ENCODE measurements at regions not wholly inside any gene's neighbourhood (a gene's known extent, or its start where the extent isn't known, plus 50 kb on each side); places are given as distances from the start of the nearest gene placed in this dataset.
"Not testable (repeated sequence)": the region's sequence is repeated elsewhere in the genome, so short reads cannot be mapped to it uniquely, and the experiment has no call there.

DNA sequence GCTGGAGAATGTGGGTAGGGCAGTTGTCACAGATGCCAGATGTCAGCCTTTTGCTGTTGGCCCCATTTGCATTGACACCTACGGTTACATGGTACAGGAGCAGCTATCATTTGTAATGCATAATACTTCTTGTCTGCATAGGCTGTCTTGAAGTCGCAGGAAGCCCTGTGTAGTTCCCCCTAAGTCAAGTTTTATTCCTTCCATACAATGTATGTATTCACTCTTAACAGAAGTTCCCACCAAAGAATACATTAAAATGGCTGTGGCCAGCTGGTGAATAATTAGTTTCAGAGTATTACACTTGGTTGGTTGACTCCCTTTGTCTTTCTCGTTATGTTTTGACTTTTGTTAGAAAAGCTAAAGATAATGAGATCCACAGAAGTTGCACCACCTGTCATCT, 1169.0 kb downstream of the REEP3 start:
- H3K4me3 ChIP-seq (ENCODE audit: low read length in 2 of 2) = no peak overlapping the region
- DNase-seq (ENCODE audit: low read depth in 6 of 9, low spot score in 9 of 9) = no peak
- H3K27me3 ChIP-seq (ENCODE audit: control insufficient read depth in 2 of 2, insufficient read depth in 1 of 2, low read length in 1 of 2) = no peaks in the 10 kb centered on the region
- H3K27ac ChIP-seq (ENCODE audit: low read depth in 1 of 2, low read length in 1 of 2) = no peak overlapping the region
- no peaks in the 10 kb centered on the region for H3K4me1 ChIP-seq (ENCODE audit: control insufficient read depth in 2 of 2, insufficient read depth in 2 of 2, low read length in 2 of 2)
- H3K36me3 ChIP-seq (ENCODE audit: control insufficient read depth in 2 of 2, insufficient read depth in 2 of 2, low read length in 1 of 2) = no peaks in the 10 kb centered on the region
- 85% methylated on average over 3 of the region's 3 CpGs for WGBS
- H3K9me3 ChIP-seq (ENCODE audit: control insufficient read depth in 2 of 2, insufficient read depth in 1 of 2, low read length in 1 of 2) = no peaks in the 10 kb centered on the region

DNA sequence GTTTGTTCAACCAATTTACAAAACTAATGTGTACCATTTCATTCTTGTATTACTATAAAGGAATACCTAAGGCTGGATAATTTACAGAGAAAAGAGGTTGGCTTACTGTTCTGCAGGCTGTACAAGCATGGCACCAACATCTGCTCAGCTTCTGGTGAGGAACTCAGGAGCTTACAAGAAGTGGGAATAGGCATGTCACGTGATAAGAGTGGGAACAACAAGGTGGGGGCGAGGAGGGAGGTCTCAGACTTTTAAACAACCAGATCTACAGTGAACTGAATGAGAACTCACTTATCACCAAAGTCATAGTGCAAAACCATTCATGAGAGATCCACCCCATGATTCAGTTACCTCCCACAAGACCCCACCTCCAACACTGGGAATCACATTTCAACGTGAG, 1178.0 kb downstream of the REEP3 start:
- Histone ChIP-seq H3K27me3 (ENCODE audit: control insufficient read depth in 2 of 2, insufficient read depth in 1 of 2, low read length in 1 of 2) (no peaks in the 10 kb centered on the region), H3K9me3 (ENCODE audit: control insufficient read depth in 2 of 2, insufficient read depth in 1 of 2, low read length in 1 of 2) (no peaks in the 10 kb centered on the region), H3K36me3 (ENCODE audit: control insufficient read depth in 2 of 2, insufficient read depth in 2 of 2, low read length in 1 of 2) (no peaks in the 10 kb centered on the region), H3K4me1 (ENCODE audit: control insufficient read depth in 2 of 2, insufficient read depth in 2 of 2, low read length in 2 of 2) (no peaks in the 10 kb centered on the region), H3K27ac (ENCODE audit: low read depth in 1 of 2, low read length in 1 of 2) (no peak overlapping the region), H3K4me3 (ENCODE audit: low read length in 2 of 2) (no peak overlapping the region)
- no peak for DNase-seq (ENCODE audit: low read depth in 6 of 9, low spot score in 9 of 9)
- WGBS = 82% methylated on average over 3 of the region's 3 CpGs

DNA sequence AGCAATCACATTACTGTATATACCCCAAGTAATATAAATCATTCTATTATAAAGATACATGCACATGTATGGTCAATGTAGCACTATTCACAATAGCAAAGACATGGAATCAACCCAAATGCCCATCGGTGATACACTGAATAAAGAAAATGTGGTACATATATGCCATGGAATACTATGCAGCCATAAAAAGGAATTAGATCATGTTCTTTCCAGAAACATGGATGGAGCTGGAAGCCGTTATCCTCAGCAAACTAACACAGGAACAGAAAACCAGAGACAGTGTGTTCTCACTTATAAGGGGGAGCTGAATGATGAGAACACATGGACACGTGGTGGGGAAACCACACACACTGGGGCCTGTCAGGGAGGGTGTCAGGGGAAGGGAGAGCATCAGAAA, 1180.9 kb downstream of the REEP3 start:
- H3K27ac ChIP-seq (ENCODE audit: low read depth in 1 of 2, low read length in 1 of 2); DNase-seq (ENCODE audit: low read depth in 6 of 9, low spot score in 9 of 9); H3K9me3 ChIP-seq (ENCODE audit: control insufficient read depth in 2 of 2, insufficient read depth in 1 of 2, low read length in 1 of 2); H3K4me3 ChIP-seq (ENCODE audit: low read length in 2 of 2); H3K27me3 ChIP-seq (ENCODE audit: control insufficient read depth in 2 of 2, insufficient read depth in 1 of 2, low read length in 1 of 2); H3K4me1 ChIP-seq (ENCODE audit: control insufficient read depth in 2 of 2, insufficient read depth in 2 of 2, low read length in 2 of 2); H3K36me3 ChIP-seq (ENCODE audit: control insufficient read depth in 2 of 2, insufficient read depth in 2 of 2, low read length in 1 of 2): not testable (repeated sequence)
- WGBS = 74% methylated on average over 3 of the region's 3 CpGs

DNA sequence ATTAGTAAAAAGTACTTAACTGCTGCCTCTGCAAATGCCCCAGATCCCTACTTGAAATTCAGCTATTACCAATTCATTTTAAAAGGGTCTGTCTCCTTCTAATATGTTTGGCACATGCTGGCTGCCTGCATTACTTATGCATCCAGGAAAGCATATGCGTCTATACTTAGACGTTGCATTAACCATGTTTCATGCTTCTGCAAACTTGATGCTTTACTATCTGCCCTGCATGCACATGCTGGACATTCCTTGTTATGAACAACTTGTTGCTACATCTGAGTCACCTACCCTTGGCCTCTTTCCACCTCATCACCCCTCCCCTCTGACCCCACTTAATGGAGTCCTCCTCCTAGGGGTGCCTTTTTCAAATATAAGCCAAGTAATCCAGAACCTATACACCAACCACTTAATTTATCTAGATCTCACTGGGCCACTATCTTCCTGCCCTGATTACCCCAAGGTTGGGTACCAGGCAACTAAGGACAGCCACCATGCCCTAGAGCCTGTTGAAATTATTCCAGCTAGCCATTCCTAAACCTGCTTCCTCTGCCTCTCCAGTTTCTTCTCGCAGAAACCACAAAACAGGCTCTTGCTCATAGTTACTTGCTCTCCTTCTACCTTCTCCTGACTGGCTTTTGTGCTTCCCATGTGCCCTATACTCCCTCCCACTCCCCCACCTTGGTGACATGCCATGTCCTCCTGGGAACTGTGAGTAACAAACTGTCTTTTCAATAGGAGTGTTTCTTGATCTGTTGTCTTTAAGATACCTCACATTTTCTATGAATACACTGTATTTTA, 1187.9 kb downstream of the REEP3 start:
- no peaks in the 10 kb centered on the region for H3K4me1 ChIP-seq (ENCODE audit: control insufficient read depth in 2 of 2, insufficient read depth in 2 of 2, low read length in 2 of 2)
- WGBS = 89% methylated on average over 3 of the region's 3 CpGs
- H3K27me3 ChIP-seq (ENCODE audit: control insufficient read depth in 2 of 2, insufficient read depth in 1 of 2, low read length in 1 of 2) = no peaks in the 10 kb centered on the region
- H3K9me3 ChIP-seq (ENCODE audit: control insufficient read depth in 2 of 2, insufficient read depth in 1 of 2, low read length in 1 of 2) = no peaks in the 10 kb centered on the region
- no peak for DNase-seq (ENCODE audit: low read depth in 6 of 9, low spot score in 9 of 9)
- H3K27ac ChIP-seq (ENCODE audit: low read depth in 1 of 2, low read length in 1 of 2) = no peak overlapping the region
- no peaks in the 10 kb centered on the region for H3K36me3 ChIP-seq (ENCODE audit: control insufficient read depth in 2 of 2, insufficient read depth in 2 of 2, low read length in 1 of 2)
- H3K4me3 ChIP-seq (ENCODE audit: low read length in 2 of 2) = no peak overlapping the region

DNA sequence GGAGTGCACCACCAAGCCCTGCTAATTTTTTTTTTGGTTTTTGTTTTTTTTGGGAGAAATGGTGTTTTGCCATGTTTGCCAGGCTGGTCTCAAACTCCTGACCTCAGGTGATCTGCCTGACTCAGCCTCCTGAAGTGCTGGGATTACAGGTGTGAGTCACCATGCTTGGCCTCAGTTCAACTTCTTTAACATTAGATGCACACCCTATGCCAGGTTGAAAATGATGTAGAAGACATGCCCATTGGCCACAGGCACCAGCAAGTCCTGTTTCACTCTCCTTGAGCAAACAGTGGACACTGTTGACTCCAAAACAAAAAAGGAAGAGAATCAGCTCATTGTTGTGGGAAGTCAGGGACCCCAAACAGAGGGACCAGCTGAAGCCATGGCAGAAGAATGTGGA, 1205.3 kb downstream of the REEP3 start:
- H3K27me3 ChIP-seq (ENCODE audit: control insufficient read depth in 2 of 2, insufficient read depth in 1 of 2, low read length in 1 of 2) = no peaks in the 10 kb centered on the region
- H3K9me3 ChIP-seq (ENCODE audit: control insufficient read depth in 2 of 2, insufficient read depth in 1 of 2, low read length in 1 of 2) = no peaks in the 10 kb centered on the region
- H3K27ac ChIP-seq (ENCODE audit: low read depth in 1 of 2, low read length in 1 of 2) = no peak overlapping the region
- no peak overlapping the region for H3K4me3 ChIP-seq (ENCODE audit: low read length in 2 of 2)
- DNase-seq (ENCODE audit: low read depth in 6 of 9, low spot score in 9 of 9) = no peak
- H3K36me3 ChIP-seq (ENCODE audit: control insufficient read depth in 2 of 2, insufficient read depth in 2 of 2, low read length in 1 of 2) = no peaks in the 10 kb centered on the region
- H3K4me1 ChIP-seq (ENCODE audit: control insufficient read depth in 2 of 2, insufficient read depth in 2 of 2, low read length in 2 of 2) = no peaks in the 10 kb centered on the region

DNA sequence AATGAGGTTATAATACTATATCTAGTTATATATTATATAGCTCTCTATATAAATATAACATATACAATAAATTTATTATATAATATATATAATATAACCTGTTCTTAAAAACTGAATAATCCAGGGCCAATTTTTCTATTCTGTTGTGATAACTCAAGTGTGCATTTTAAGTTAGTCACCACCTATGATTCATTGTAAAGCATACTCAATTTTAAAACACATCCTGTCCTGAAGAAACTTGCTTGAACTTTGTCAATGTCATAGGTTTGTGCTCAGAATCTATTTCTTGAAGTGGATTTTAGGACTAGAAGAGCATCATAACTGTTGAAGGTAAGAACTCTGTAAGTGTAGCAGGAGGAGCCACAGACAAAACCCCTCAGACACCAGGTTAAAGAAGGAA, 1209.8 kb downstream of the REEP3 start:
- Histone ChIP-seq H3K27me3 (ENCODE audit: control insufficient read depth in 2 of 2, insufficient read depth in 1 of 2, low read length in 1 of 2) (no peaks in the 10 kb centered on the region), H3K9me3 (ENCODE audit: control insufficient read depth in 2 of 2, insufficient read depth in 1 of 2, low read length in 1 of 2) (no peaks in the 10 kb centered on the region), H3K4me1 (ENCODE audit: control insufficient read depth in 2 of 2, insufficient read depth in 2 of 2, low read length in 2 of 2) (no peaks in the 10 kb centered on the region), H3K27ac (ENCODE audit: low read depth in 1 of 2, low read length in 1 of 2) (no peak overlapping the region), H3K4me3 (ENCODE audit: low read length in 2 of 2) (no peak overlapping the region), H3K36me3 (ENCODE audit: control insufficient read depth in 2 of 2, insufficient read depth in 2 of 2, low read length in 1 of 2) (no peaks in the 10 kb centered on the region)
- no peak for DNase-seq (ENCODE audit: low read depth in 6 of 9, low spot score in 9 of 9)

DNA sequence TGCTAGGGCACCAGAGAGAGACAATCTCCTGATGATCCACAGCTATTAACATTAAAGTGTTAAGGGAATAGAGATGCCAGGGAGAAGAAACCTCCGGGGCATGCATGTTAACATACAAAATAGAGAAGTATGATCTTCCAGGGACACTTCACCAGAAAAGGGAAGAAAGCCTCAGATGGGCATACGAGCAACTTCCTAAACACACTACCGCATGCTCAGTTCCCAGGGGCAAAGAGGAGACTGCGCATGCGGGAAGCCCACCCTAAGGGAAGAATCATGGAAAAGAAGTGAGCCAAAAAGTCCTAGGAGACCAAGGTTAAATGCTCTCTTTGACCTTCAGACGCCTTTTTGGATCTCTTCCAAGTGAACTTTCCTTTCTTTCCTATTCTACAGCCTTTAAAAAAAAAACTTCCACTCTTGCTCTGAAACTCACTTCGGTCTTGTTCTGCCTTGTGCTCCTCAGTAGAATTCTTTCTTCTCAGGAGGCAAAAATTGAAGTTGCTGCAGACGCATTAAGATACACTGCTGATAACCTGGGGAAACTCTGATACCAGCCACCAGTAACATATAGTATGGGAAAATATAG, 1211.3 kb downstream of the REEP3 start:
- no peak overlapping the region for H3K4me3 ChIP-seq (ENCODE audit: low read length in 2 of 2)
- no peaks in the 10 kb centered on the region for H3K36me3 ChIP-seq (ENCODE audit: control insufficient read depth in 2 of 2, insufficient read depth in 2 of 2, low read length in 1 of 2)
- no peak for DNase-seq (ENCODE audit: low read depth in 6 of 9, low spot score in 9 of 9)
- H3K4me1 ChIP-seq (ENCODE audit: control insufficient read depth in 2 of 2, insufficient read depth in 2 of 2, low read length in 2 of 2) = no peaks in the 10 kb centered on the region
- no peaks in the 10 kb centered on the region for H3K27me3 ChIP-seq (ENCODE audit: control insufficient read depth in 2 of 2, insufficient read depth in 1 of 2, low read length in 1 of 2)
- 67% methylated on average over 8 of the region's 8 CpGs for WGBS
- H3K9me3 ChIP-seq (ENCODE audit: control insufficient read depth in 2 of 2, insufficient read depth in 1 of 2, low read length in 1 of 2) = no peaks in the 10 kb centered on the region
- H3K27ac ChIP-seq (ENCODE audit: low read depth in 1 of 2, low read length in 1 of 2) = no peak overlapping the region

DNA sequence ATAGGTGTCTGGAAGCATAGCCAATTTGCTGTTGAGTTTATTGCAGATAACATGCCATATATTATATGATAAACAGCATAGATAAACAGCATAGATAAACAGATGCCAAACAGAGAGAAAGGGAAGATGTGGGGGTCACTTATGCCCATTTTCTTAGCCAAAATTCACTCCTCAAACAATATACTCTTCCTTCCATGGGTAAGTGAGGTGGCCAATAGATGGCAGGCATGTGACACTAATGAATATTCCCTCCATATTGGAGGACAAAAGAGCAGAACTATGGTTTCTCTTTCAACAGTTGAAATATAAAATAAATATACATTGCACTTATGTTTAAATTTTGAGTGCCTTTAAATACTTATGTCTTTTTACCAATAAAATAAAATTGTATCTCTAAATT, 1212.8 kb downstream of the REEP3 start:
- Histone ChIP-seq H3K27me3 (ENCODE audit: control insufficient read depth in 2 of 2, insufficient read depth in 1 of 2, low read length in 1 of 2) (no peaks in the 10 kb centered on the region), H3K9me3 (ENCODE audit: control insufficient read depth in 2 of 2, insufficient read depth in 1 of 2, low read length in 1 of 2) (no peaks in the 10 kb centered on the region), H3K4me1 (ENCODE audit: control insufficient read depth in 2 of 2, insufficient read depth in 2 of 2, low read length in 2 of 2) (no peaks in the 10 kb centered on the region), H3K4me3 (ENCODE audit: low read length in 2 of 2) (no peak overlapping the region), H3K36me3 (ENCODE audit: control insufficient read depth in 2 of 2, insufficient read depth in 2 of 2, low read length in 1 of 2) (no peaks in the 10 kb centered on the region), H3K27ac (ENCODE audit: low read depth in 1 of 2, low read length in 1 of 2) (no peak overlapping the region)
- no peak for DNase-seq (ENCODE audit: low read depth in 6 of 9, low spot score in 9 of 9)

DNA sequence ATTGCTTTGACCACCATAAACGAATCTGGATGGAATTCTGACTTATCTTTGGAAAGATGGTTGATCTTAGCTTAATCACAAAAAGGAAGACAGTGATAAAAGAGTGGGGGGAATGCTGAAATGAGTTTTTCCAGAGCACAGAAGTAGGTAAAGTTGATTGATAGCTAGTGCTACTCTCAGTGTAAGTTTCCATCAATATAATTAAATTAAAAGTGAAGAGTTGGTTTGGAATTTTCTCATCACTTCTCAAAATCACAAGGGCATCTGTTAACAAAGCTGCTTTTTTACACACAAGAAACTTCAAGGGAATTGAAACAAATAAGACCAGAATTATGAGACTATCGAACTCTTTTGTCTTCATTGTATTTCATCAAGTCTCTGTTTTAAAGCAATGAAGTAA, 1217.3 kb downstream of the REEP3 start:
- DNase-seq (ENCODE audit: low read depth in 6 of 9, low spot score in 9 of 9) = no peak
- Histone ChIP-seq H3K4me1 (ENCODE audit: control insufficient read depth in 2 of 2, insufficient read depth in 2 of 2, low read length in 2 of 2) (no peaks in the 10 kb centered on the region), H3K27ac (ENCODE audit: low read depth in 1 of 2, low read length in 1 of 2) (no peak overlapping the region), H3K4me3 (ENCODE audit: low read length in 2 of 2) (no peak overlapping the region), H3K9me3 (ENCODE audit: control insufficient read depth in 2 of 2, insufficient read depth in 1 of 2, low read length in 1 of 2) (no peaks in the 10 kb centered on the region), H3K36me3 (ENCODE audit: control insufficient read depth in 2 of 2, insufficient read depth in 2 of 2, low read length in 1 of 2) (no peaks in the 10 kb centered on the region), H3K27me3 (ENCODE audit: control insufficient read depth in 2 of 2, insufficient read depth in 1 of 2, low read length in 1 of 2) (no peaks in the 10 kb centered on the region)
- 73% methylated on average over 2 of the region's 2 CpGs for WGBS

All from thymus (tissue), 11 donors.